ENCODE measurements at regions not wholly inside any gene's neighbourhood (a gene's known extent, or its start where the extent isn't known, plus 50 kb on each side); places are given as distances from the start of the nearest gene placed in this dataset.
"Not testable (repeated sequence)": the region's sequence is repeated elsewhere in the genome, so short reads cannot be mapped to it uniquely, and the experiment has no call there.

- WGBS (ENCODE audit: insufficient coverage), result no CpG with 5 or more reads among the region's 2 CpGs
- DNase-seq (ENCODE audit: low read depth in 4 of 6, low spot score in 6 of 6), result peak in 1 of 6 donors; percentile 19
- no peaks in the 10 kb centered on the region for H3K4me1 ChIP-seq (ENCODE audit: control insufficient read depth, insufficient read depth, low read length)
- H3K4me3 ChIP-seq (ENCODE audit: low read depth, low read length), result no peak overlapping the region
- H3K9me3 ChIP-seq (ENCODE audit: control insufficient read depth, insufficient read depth, low read length), result no peaks in the 10 kb centered on the region
- no peaks in the 10 kb centered on the region for H3K36me3 ChIP-seq (ENCODE audit: control insufficient read depth, insufficient read depth, low read length)
- H3K27me3 ChIP-seq (ENCODE audit: control insufficient read depth, insufficient read depth, low read length), result no peaks in the 10 kb centered on the region
- no peak overlapping the region for H3K27ac ChIP-seq (ENCODE audit: low read depth, low read length)
Measured at GRCh38 chr13:80161219-80161618, 179.7 kb downstream of the SPRY2 start.

GRCh38 chr13:80160110-80160509 is 180.8 kb downstream of the SPRY2 start:
- Histone ChIP-seq H3K4me1 (ENCODE audit: control insufficient read depth, insufficient read depth, low read length) (no peaks in the 10 kb centered on the region), H3K27me3 (ENCODE audit: control insufficient read depth, insufficient read depth, low read length) (no peaks in the 10 kb centered on the region), H3K9me3 (ENCODE audit: control insufficient read depth, insufficient read depth, low read length) (no peaks in the 10 kb centered on the region), H3K36me3 (ENCODE audit: control insufficient read depth, insufficient read depth, low read length) (no peaks in the 10 kb centered on the region), H3K27ac (ENCODE audit: low read depth, low read length) (no peak overlapping the region), H3K4me3 (ENCODE audit: low read depth, low read length) (no peak overlapping the region)
- DNase-seq (ENCODE audit: low read depth in 4 of 6, low spot score in 6 of 6), result no peak

GRCh38 chr13:80157261-80157932 is 183.5 kb downstream of the SPRY2 start:
- 80% methylated on average over 1 of the region's 3 CpGs for WGBS (ENCODE audit: insufficient coverage)
- peak in 1 of 6 donors; percentile 22 for DNase-seq (ENCODE audit: low read depth in 4 of 6, low spot score in 6 of 6)
- no peaks in the 10 kb centered on the region for H3K4me1 ChIP-seq (ENCODE audit: control insufficient read depth, insufficient read depth, low read length)
- H3K27ac ChIP-seq (ENCODE audit: low read depth, low read length), result no peak overlapping the region
- no peaks in the 10 kb centered on the region for H3K27me3 ChIP-seq (ENCODE audit: control insufficient read depth, insufficient read depth, low read length)
- no peaks in the 10 kb centered on the region for H3K9me3 ChIP-seq (ENCODE audit: control insufficient read depth, insufficient read depth, low read length)
- H3K4me3 ChIP-seq (ENCODE audit: low read depth, low read length), result no peak overlapping the region
- H3K36me3 ChIP-seq (ENCODE audit: control insufficient read depth, insufficient read depth, low read length), result no peaks in the 10 kb centered on the region

GRCh38 chr13:80152142-80152541 is 188.8 kb downstream of the SPRY2 start:
- not testable (repeated sequence) for DNase-seq (ENCODE audit: low read depth in 4 of 6, low spot score in 6 of 6); H3K4me1 ChIP-seq (ENCODE audit: control insufficient read depth, insufficient read depth, low read length); H3K27me3 ChIP-seq (ENCODE audit: control insufficient read depth, insufficient read depth, low read length); H3K36me3 ChIP-seq (ENCODE audit: control insufficient read depth, insufficient read depth, low read length); H3K4me3 ChIP-seq (ENCODE audit: low read depth, low read length); H3K9me3 ChIP-seq (ENCODE audit: control insufficient read depth, insufficient read depth, low read length); H3K27ac ChIP-seq (ENCODE audit: low read depth, low read length)
- 94% methylated on average over 16 of the region's 16 CpGs for WGBS (ENCODE audit: insufficient coverage)

GRCh38 chr13:80151016-80151415 is 189.9 kb downstream of the SPRY2 start:
- DNase-seq (ENCODE audit: low read depth in 4 of 6, low spot score in 6 of 6), result no peak

GRCh38 chr13:80149736-80150135 is 191.2 kb downstream of the SPRY2 start:
- H3K4me3 ChIP-seq (ENCODE audit: low read depth, low read length), result no peak overlapping the region
- H3K27me3 ChIP-seq (ENCODE audit: control insufficient read depth, insufficient read depth, low read length), result no peaks in the 10 kb centered on the region
- H3K36me3 ChIP-seq (ENCODE audit: control insufficient read depth, insufficient read depth, low read length), result no peaks in the 10 kb centered on the region
- no peak overlapping the region for H3K27ac ChIP-seq (ENCODE audit: low read depth, low read length)
- DNase-seq (ENCODE audit: low read depth in 4 of 6, low spot score in 6 of 6), result peak in 2 of 6 donors; percentile 41 to 50
- WGBS (ENCODE audit: insufficient coverage), result 89% methylated on average over 3 of the region's 4 CpGs
- H3K9me3 ChIP-seq (ENCODE audit: control insufficient read depth, insufficient read depth, low read length), result no peaks in the 10 kb centered on the region
- H3K4me1 ChIP-seq (ENCODE audit: control insufficient read depth, insufficient read depth, low read length), result no peaks in the 10 kb centered on the region

More at GRCh38 chr13:80151016-80151415, 189.9 kb downstream of the SPRY2 start:
- Histone ChIP-seq H3K4me1 (ENCODE audit: control insufficient read depth, insufficient read depth, low read length) (no peaks in the 10 kb centered on the region), H3K36me3 (ENCODE audit: control insufficient read depth, insufficient read depth, low read length) (no peaks in the 10 kb centered on the region), H3K9me3 (ENCODE audit: control insufficient read depth, insufficient read depth, low read length) (no peaks in the 10 kb centered on the region), H3K27me3 (ENCODE audit: control insufficient read depth, insufficient read depth, low read length) (no peaks in the 10 kb centered on the region), H3K27ac (ENCODE audit: low read depth, low read length) (no peak overlapping the region), H3K4me3 (ENCODE audit: low read depth, low read length) (no peak overlapping the region)

GRCh38 chr13:80145171-80145690 is 195.7 kb downstream of the SPRY2 start:
- no peak overlapping the region for H3K4me3 ChIP-seq (ENCODE audit: low read depth, low read length)
- DNase-seq (ENCODE audit: low read depth in 4 of 6, low spot score in 6 of 6), result no peak
- H3K4me1 ChIP-seq (ENCODE audit: control insufficient read depth, insufficient read depth, low read length), result no peaks in the 10 kb centered on the region
- no peak overlapping the region for H3K27ac ChIP-seq (ENCODE audit: low read depth, low read length)
- no peaks in the 10 kb centered on the region for H3K36me3 ChIP-seq (ENCODE audit: control insufficient read depth, insufficient read depth, low read length)
- 79% methylated on average over 2 of the region's 3 CpGs for WGBS (ENCODE audit: insufficient coverage)
- H3K27me3 ChIP-seq (ENCODE audit: control insufficient read depth, insufficient read depth, low read length), result no peaks in the 10 kb centered on the region
- no peaks in the 10 kb centered on the region for H3K9me3 ChIP-seq (ENCODE audit: control insufficient read depth, insufficient read depth, low read length)

GRCh38 chr13:80144493-80144892 is 196.4 kb downstream of the SPRY2 start:
- DNase-seq (ENCODE audit: low read depth in 4 of 6, low spot score in 6 of 6), result no peak
- no peak overlapping the region for H3K27ac ChIP-seq (ENCODE audit: low read depth, low read length)
- H3K9me3 ChIP-seq (ENCODE audit: control insufficient read depth, insufficient read depth, low read length), result no peaks in the 10 kb centered on the region
- no peaks in the 10 kb centered on the region for H3K36me3 ChIP-seq (ENCODE audit: control insufficient read depth, insufficient read depth, low read length)
- H3K4me1 ChIP-seq (ENCODE audit: control insufficient read depth, insufficient read depth, low read length), result no peaks in the 10 kb centered on the region
- no peak overlapping the region for H3K4me3 ChIP-seq (ENCODE audit: low read depth, low read length)
- H3K27me3 ChIP-seq (ENCODE audit: control insufficient read depth, insufficient read depth, low read length), result no peaks in the 10 kb centered on the region

GRCh38 chr13:80141123-80141849 is 199.6 kb downstream of the SPRY2 start:
- Histone ChIP-seq H3K9me3 (ENCODE audit: control insufficient read depth, insufficient read depth, low read length) (no peaks in the 10 kb centered on the region), H3K27ac (ENCODE audit: low read depth, low read length) (peak overlapping the region; percentile 65), H3K4me1 (ENCODE audit: control insufficient read depth, insufficient read depth, low read length) (no peaks in the 10 kb centered on the region), H3K4me3 (ENCODE audit: low read depth, low read length) (no peak overlapping the region), H3K36me3 (ENCODE audit: control insufficient read depth, insufficient read depth, low read length) (no peaks in the 10 kb centered on the region), H3K27me3 (ENCODE audit: control insufficient read depth, insufficient read depth, low read length) (no peaks in the 10 kb centered on the region)
- 31% methylated on average over 3 of the region's 7 CpGs for WGBS (ENCODE audit: insufficient coverage)
- peak in 3 of 6 donors; percentile 52 to 84 (median 72) for DNase-seq (ENCODE audit: low read depth in 4 of 6, low spot score in 6 of 6)

- no peaks in the 10 kb centered on the region for H3K27me3 ChIP-seq (ENCODE audit: control insufficient read depth, insufficient read depth, low read length)
- H3K4me3 ChIP-seq (ENCODE audit: low read depth, low read length), result no peak overlapping the region
- no peaks in the 10 kb centered on the region for H3K4me1 ChIP-seq (ENCODE audit: control insufficient read depth, insufficient read depth, low read length)
- H3K9me3 ChIP-seq (ENCODE audit: control insufficient read depth, insufficient read depth, low read length), result no peaks in the 10 kb centered on the region
- no peak for DNase-seq (ENCODE audit: low read depth in 4 of 6, low spot score in 6 of 6)
- no CpG with 5 or more reads among the region's 4 CpGs for WGBS (ENCODE audit: insufficient coverage)
- H3K27ac ChIP-seq (ENCODE audit: low read depth, low read length), result peak overlapping the region; percentile 65
- H3K36me3 ChIP-seq (ENCODE audit: control insufficient read depth, insufficient read depth, low read length), result no peaks in the 10 kb centered on the region
Measured at GRCh38 chr13:80140685-80141084, 200.2 kb downstream of the SPRY2 start.
